ENCODE measurements at regions not wholly inside any gene's neighbourhood (a gene's known extent, or its start where the extent isn't known, plus 50 kb on each side); places are given as distances from the start of the nearest gene placed in this dataset.

DNA sequence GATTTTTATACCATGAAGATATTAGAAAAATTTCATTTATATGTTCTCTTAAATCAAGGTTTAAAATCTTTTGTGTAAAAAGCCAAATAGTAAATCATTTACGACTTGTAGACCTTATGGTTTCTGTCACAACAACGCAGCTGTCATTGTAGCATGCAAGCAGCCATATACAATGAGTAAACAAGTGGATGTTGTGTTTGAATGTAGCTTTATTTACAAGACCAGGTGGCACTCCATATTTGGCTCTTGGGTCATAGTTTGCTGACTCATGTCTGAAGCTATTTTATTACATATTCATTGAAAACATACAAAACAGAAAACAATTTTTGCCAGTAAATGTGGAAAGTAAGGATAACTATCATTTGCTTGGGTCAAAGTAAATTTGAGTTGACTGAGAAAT is 930.8 kb downstream of the SLITRK5 start:
- no peak for TF ChIP-seq EZH2 (IDR thresholded peaks at IDR 0.05; ENCODE audit: low read depth)
- TF ChIP-seq, protein P1, sequence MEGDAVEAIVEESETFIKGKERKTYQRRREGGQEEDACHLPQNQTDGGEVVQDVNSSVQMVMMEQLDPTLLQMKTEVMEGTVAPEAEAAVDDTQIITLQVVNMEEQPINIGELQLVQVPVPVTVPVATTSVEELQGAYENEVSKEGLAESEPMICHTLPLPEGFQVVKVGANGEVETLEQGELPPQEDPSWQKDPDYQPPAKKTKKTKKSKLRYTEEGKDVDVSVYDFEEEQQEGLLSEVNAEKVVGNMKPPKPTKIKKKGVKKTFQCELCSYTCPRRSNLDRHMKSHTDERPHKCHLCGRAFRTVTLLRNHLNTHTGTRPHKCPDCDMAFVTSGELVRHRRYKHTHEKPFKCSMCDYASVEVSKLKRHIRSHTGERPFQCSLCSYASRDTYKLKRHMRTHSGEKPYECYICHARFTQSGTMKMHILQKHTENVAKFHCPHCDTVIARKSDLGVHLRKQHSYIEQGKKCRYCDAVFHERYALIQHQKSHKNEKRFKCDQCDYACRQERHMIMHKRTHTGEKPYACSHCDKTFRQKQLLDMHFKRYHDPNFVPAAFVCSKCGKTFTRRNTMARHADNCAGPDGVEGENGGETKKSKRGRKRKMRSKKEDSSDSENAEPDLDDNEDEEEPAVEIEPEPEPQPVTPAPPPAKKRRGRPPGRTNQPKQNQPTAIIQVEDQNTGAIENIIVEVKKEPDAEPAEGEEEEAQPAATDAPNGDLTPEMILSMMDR (conservative IDR thresholded peaks at IDR 0.05), result no peak
